ENCODE measurements at regions not wholly inside any gene's neighbourhood (a gene's known extent, or its start where the extent isn't known, plus 50 kb on each side); places are given as distances from the start of the nearest gene placed in this dataset.

- no peak overlapping the region for H3K27ac ChIP-seq (ENCODE audit: insufficient read depth, low read depth, low read length)
- BruUV-seq (replicated peaks): no TSS peak
- ChIA-PET CTCF (no interaction called here), POLR2A (no interaction called here)
- H4K20me1 ChIP-seq (replicated peaks; ENCODE audit: control insufficient read depth, extremely low read depth, insufficient read depth, low read length): no peaks in the 10 kb centered on the region
- H3K4me2 ChIP-seq (ENCODE audit: insufficient read depth, low read length): no peak overlapping the region
- H3K9me3 ChIP-seq (replicated peaks; ENCODE audit: control insufficient read depth, insufficient read depth, low read length): no peaks in the 10 kb centered on the region
- DNase-seq (ENCODE audit: low read depth, low spot score) (no peak), FAIRE-seq (no peak)
- intact Hi-C loops (cut with micrococcal nuclease): no loop called here
- TF ChIP-seq FOS (IDR thresholded peaks at IDR 0.05; ENCODE audit: borderline replicate concordance, insufficient read depth, low read length): no peak
- TF ChIP-seq MYC (IDR thresholded peaks at IDR 0.05; ENCODE audit: low read depth, low read length): no peak
- TF ChIP-seq CTCF (IDR thresholded peaks at IDR 0.05; ENCODE audit: extremely low read depth in 1 of 2, insufficient read depth in 1 of 2, low read depth in 1 of 2, low read length in 2 of 2): no peak
- no peak for TF ChIP-seq JUN (IDR thresholded peaks at IDR 0.05; ENCODE audit: borderline replicate concordance, insufficient read depth, insufficient read length, low read depth)
- no peak for TF ChIP-seq POLR2A (IDR thresholded peaks at IDR 0.05; ENCODE audit: low read depth, low read length)
- TF ChIP-seq GATA2 (IDR thresholded peaks at IDR 0.05; ENCODE audit: insufficient read depth, insufficient read length, low read depth, low read length): no peak
- no peak for TF ChIP-seq EZH2 (IDR thresholded peaks at IDR 0.05; ENCODE audit: borderline replicate concordance, low read depth, low read length, severe bottlenecking)
- TF ChIP-seq MAX (IDR thresholded peaks at IDR 0.05; ENCODE audit: insufficient read depth, insufficient read length): no peak
- TF ChIP-seq POLR2AphosphoS5 (IDR thresholded peaks at IDR 0.05; ENCODE audit: insufficient read depth, low read depth, low read length): no peak
- peaks cover 8% of the 10 kb centered on the region for H3K4me1 ChIP-seq (ENCODE audit: control insufficient read depth, extremely low read depth, insufficient read depth, low read length)
- H3K36me3 ChIP-seq (ENCODE audit: control insufficient read depth in 2 of 2, extremely low read depth in 1 of 2, insufficient read depth in 2 of 2, low read length in 2 of 2): no peaks in the 10 kb centered on the region
- H3K9me1 ChIP-seq (replicated peaks; ENCODE audit: control insufficient read depth, extremely low read depth, insufficient read depth, low read length): no peaks in the 10 kb centered on the region
- H3K79me2 ChIP-seq (ENCODE audit: control insufficient read depth, insufficient read depth, low read length): no peaks in the 10 kb centered on the region
- H3K27me3 ChIP-seq (ENCODE audit: control insufficient read depth in 2 of 2, insufficient read depth in 2 of 2, low read length in 2 of 2): no peaks in the 10 kb centered on the region
- H3K4me3 ChIP-seq (replicated peaks in 1 of 3; ENCODE audit: insufficient read depth in 1 of 3, low read depth in 1 of 3, low read length in 3 of 3): no peak overlapping the region
- H3K9ac ChIP-seq (replicated peaks; ENCODE audit: extremely low read depth, insufficient read depth, low read length): no peak overlapping the region
- dilution Hi-C loops (cut with MboI; ENCODE audit: extremely low pct_ligation_motif_present, low sequenced_read_pairs): no loop called here
- no peak overlapping the region for H2AFZ ChIP-seq (ENCODE audit: low read depth, low read length)
These were observed 262.5 kb upstream of the PELI2 start for GRCh38 chr14:55855751-55856150.
